ENCODE measurements at regions not wholly inside any gene's neighbourhood (a gene's known extent, or its start where the extent isn't known, plus 50 kb on each side); places are given as distances from the start of the nearest gene placed in this dataset.

- DNase-seq (ENCODE audit: low spot score) (no peak), ATAC-seq (ENCODE audit: low FRiP score) (no peak)
- TF ChIP-seq CTCF (IDR thresholded peaks at IDR 0.05) = no peak
Observed at GRCh38 chr2:221676566-221677172, 104.6 kb upstream of the EPHA4 start.

- DNase-seq (ENCODE audit: low spot score) = no peak
- no peak for ATAC-seq (ENCODE audit: low FRiP score)
- TF ChIP-seq CTCF (IDR thresholded peaks at IDR 0.05) = no peak
Observed at GRCh38 chr2:221675201-221675908, 103.3 kb upstream of the EPHA4 start.

- no peak for TF ChIP-seq CTCF (IDR thresholded peaks at IDR 0.05)
- DNase-seq (ENCODE audit: low spot score) (no peak), ATAC-seq (ENCODE audit: low FRiP score) (no peak)
Observed at GRCh38 chr2:221674446-221674845, 102.3 kb upstream of the EPHA4 start.

GRCh38 chr2:221673248-221673647, 101.1 kb upstream of the EPHA4 start:
- TF ChIP-seq CTCF (IDR thresholded peaks at IDR 0.05) = no peak
- ATAC-seq (ENCODE audit: low FRiP score) = no peak
- DNase-seq (ENCODE audit: low spot score) = no peak

GRCh38 chr2:221671515-221671914, 99.4 kb upstream of the EPHA4 start:
- ATAC-seq (ENCODE audit: low FRiP score) (no peak), DNase-seq (ENCODE audit: low spot score) (no peak)
- no peak for TF ChIP-seq CTCF (IDR thresholded peaks at IDR 0.05)

GRCh38 chr2:221662689-221663391, 90.7 kb upstream of the EPHA4 start:
- ATAC-seq (ENCODE audit: low FRiP score) (no peak), DNase-seq (ENCODE audit: low spot score) (no peak)
- TF ChIP-seq CTCF (IDR thresholded peaks at IDR 0.05) = no peak

Data from omental fat pad (tissue), 3 donors.